Neural cell (in vitro differentiated cells): ENCODE measurements at regions not wholly inside any gene's neighbourhood (a gene's known extent, or its start where the extent isn't known, plus 50 kb on each side); places are given as distances from the start of the nearest gene placed in this dataset.

ENCODE experiments used
- EP300 ChIP-seq: fragments of 450-650 bp; conservative IDR thresholded peaks from 2 replicates; pipeline ENCODE4 v1.6.1; 2014; ENCODE audit warnings: antibody characterized with exemption, mild to moderate bottlenecking, moderate library complexity; ENCODE audit not compliant: poor library complexity, severe bottlenecking
- MXI1 ChIP-seq: fragments of 450-650 bp; conservative IDR thresholded peaks from 2 replicates; pipeline ENCODE4 v1.6.1; 2014; ENCODE audit warnings: antibody characterized with exemption, mild to moderate bottlenecking; ENCODE audit not compliant: poor library complexity, severe bottlenecking
- POLR2AphosphoS5 ChIP-seq: IDR thresholded peaks from 2 replicates; pipeline ENCODE4 v1.6.1; 2012
- RAD21 ChIP-seq: fragments of 450-650 bp; conservative IDR thresholded peaks from 2 replicates; pipeline ENCODE4 v1.6.1; 2014; ENCODE audit warnings: antibody characterized with exemption, mild to moderate bottlenecking, moderate library complexity
- REST ChIP-seq: IDR thresholded peaks from 2 replicates; pipeline ENCODE4 v1.6.1; 2012; ENCODE audit warnings: borderline replicate concordance
- TAF1 ChIP-seq: IDR thresholded peaks from 2 replicates; pipeline ENCODE4 v1.6.1; 2012; ENCODE audit warnings: low read depth
- TF ChIP-seq, protein P1 (sequence below): fragments of 450-650 bp; IDR thresholded peaks from 2 replicates; pipeline ENCODE4 v1.5.1; 2014; ENCODE audit warnings: antibody characterized with exemption, mild to moderate bottlenecking, moderate library complexity; ENCODE audit not compliant: poor library complexity, severe bottlenecking

- TF ChIP-seq RAD21 (no peak), MXI1 (no peak), REST (no peak), TAF1 (no peak), EP300 (no peak), POLR2AphosphoS5 (no peak)
- TF ChIP-seq, protein P1, sequence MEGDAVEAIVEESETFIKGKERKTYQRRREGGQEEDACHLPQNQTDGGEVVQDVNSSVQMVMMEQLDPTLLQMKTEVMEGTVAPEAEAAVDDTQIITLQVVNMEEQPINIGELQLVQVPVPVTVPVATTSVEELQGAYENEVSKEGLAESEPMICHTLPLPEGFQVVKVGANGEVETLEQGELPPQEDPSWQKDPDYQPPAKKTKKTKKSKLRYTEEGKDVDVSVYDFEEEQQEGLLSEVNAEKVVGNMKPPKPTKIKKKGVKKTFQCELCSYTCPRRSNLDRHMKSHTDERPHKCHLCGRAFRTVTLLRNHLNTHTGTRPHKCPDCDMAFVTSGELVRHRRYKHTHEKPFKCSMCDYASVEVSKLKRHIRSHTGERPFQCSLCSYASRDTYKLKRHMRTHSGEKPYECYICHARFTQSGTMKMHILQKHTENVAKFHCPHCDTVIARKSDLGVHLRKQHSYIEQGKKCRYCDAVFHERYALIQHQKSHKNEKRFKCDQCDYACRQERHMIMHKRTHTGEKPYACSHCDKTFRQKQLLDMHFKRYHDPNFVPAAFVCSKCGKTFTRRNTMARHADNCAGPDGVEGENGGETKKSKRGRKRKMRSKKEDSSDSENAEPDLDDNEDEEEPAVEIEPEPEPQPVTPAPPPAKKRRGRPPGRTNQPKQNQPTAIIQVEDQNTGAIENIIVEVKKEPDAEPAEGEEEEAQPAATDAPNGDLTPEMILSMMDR = no peak
Observed at GRCh38 chr10:3497581-3497980, 287.4 kb downstream of the KLF6 start.
